ENCODE measurements at regions not wholly inside any gene's neighbourhood (a gene's known extent, or its start where the extent isn't known, plus 50 kb on each side); places are given as distances from the start of the nearest gene placed in this dataset.

- H3K9me3 ChIP-seq (ENCODE audit: control insufficient read depth, insufficient read depth, low read depth, low read length), result no peaks in the 10 kb centered on the region
- no peak for TF ChIP-seq CTCF (conservative IDR thresholded peaks at IDR 0.05 in 1 of 2, IDR thresholded peaks at IDR 0.05 in 1 of 2; ENCODE audit: low read depth in 1 of 2, low read length in 2 of 2)
- no peak for TF ChIP-seq EZH2 (IDR thresholded peaks at IDR 0.05; ENCODE audit: low read length, missing control alignments)
- no peaks in the 10 kb centered on the region for H3K4me1 ChIP-seq (ENCODE audit: control insufficient read depth, extremely low read depth, insufficient read depth, low read length)
- H2AFZ ChIP-seq (ENCODE audit: low read length), result no peak overlapping the region
- no peak overlapping the region for H3K9ac ChIP-seq (ENCODE audit: insufficient read depth, low read length)
- H3K36me3 ChIP-seq (ENCODE audit: control insufficient read depth, insufficient read depth, low read length), result no peaks in the 10 kb centered on the region
- H4K20me1 ChIP-seq (ENCODE audit: control insufficient read depth, extremely low read depth, insufficient read depth, low read length), result no peaks in the 10 kb centered on the region
- H3K4me2 ChIP-seq (ENCODE audit: extremely low read depth, insufficient read depth, low read length), result no peak overlapping the region
- no peak overlapping the region for H3K27ac ChIP-seq (ENCODE audit: insufficient read depth, low read length)
- no peak for DNase-seq (ENCODE audit: low read depth in 2 of 2)
- H3K27me3 ChIP-seq (ENCODE audit: control insufficient read depth, insufficient read depth, low read length), result no peaks in the 10 kb centered on the region
- no peaks in the 10 kb centered on the region for H3K79me2 ChIP-seq (ENCODE audit: control insufficient read depth, insufficient read depth, low read length)
- H3K4me3 ChIP-seq (replicated peaks in 1 of 4; ENCODE audit: control extremely low read depth in 1 of 4, insufficient read depth in 1 of 4, low read depth in 3 of 4, low read length in 4 of 4), result no peak overlapping the region
These were observed 331.5 kb downstream of the ZNF536 start for GRCh38 chr19:30703645-30704044.

- TF ChIP-seq EZH2 (IDR thresholded peaks at IDR 0.05; ENCODE audit: low read length, missing control alignments), result no peak
- TF ChIP-seq CTCF (conservative IDR thresholded peaks at IDR 0.05 in 1 of 2, IDR thresholded peaks at IDR 0.05 in 1 of 2; ENCODE audit: low read depth in 1 of 2, low read length in 2 of 2), result no peak
- Histone ChIP-seq H4K20me1 (ENCODE audit: control insufficient read depth, extremely low read depth, insufficient read depth, low read length) (no peaks in the 10 kb centered on the region), H3K27me3 (ENCODE audit: control insufficient read depth, insufficient read depth, low read length) (no peaks in the 10 kb centered on the region), H3K4me1 (ENCODE audit: control insufficient read depth, extremely low read depth, insufficient read depth, low read length) (no peaks in the 10 kb centered on the region), H3K4me2 (ENCODE audit: extremely low read depth, insufficient read depth, low read length) (no peak overlapping the region), H3K36me3 (ENCODE audit: control insufficient read depth, insufficient read depth, low read length) (no peaks in the 10 kb centered on the region), H3K79me2 (ENCODE audit: control insufficient read depth, insufficient read depth, low read length) (no peaks in the 10 kb centered on the region), H3K9ac (ENCODE audit: insufficient read depth, low read length) (no peak overlapping the region), H2AFZ (ENCODE audit: low read length) (no peak overlapping the region), H3K27ac (ENCODE audit: insufficient read depth, low read length) (no peak overlapping the region), H3K4me3 (replicated peaks in 1 of 4; ENCODE audit: control extremely low read depth in 1 of 4, insufficient read depth in 1 of 4, low read depth in 3 of 4, low read length in 4 of 4) (no peak overlapping the region), H3K9me3 (ENCODE audit: control insufficient read depth, insufficient read depth, low read depth, low read length) (no peaks in the 10 kb centered on the region)
- DNase-seq (ENCODE audit: low read depth in 2 of 2), result no peak
These were observed 329.0 kb downstream of the ZNF536 start for GRCh38 chr19:30701178-30701577.

GRCh38 chr19:30699871-30700280, 327.7 kb downstream of the ZNF536 start:
- no peaks in the 10 kb centered on the region for H3K36me3 ChIP-seq (ENCODE audit: control insufficient read depth, insufficient read depth, low read length)
- H3K9ac ChIP-seq (ENCODE audit: insufficient read depth, low read length), result no peak overlapping the region
- H3K4me3 ChIP-seq (replicated peaks in 1 of 4; ENCODE audit: control extremely low read depth in 1 of 4, insufficient read depth in 1 of 4, low read depth in 3 of 4, low read length in 4 of 4), result no peak overlapping the region
- TF ChIP-seq EZH2 (IDR thresholded peaks at IDR 0.05; ENCODE audit: low read length, missing control alignments), result no peak
- TF ChIP-seq CTCF (conservative IDR thresholded peaks at IDR 0.05 in 1 of 2, IDR thresholded peaks at IDR 0.05 in 1 of 2; ENCODE audit: low read depth in 1 of 2, low read length in 2 of 2), result no peak
- H2AFZ ChIP-seq (ENCODE audit: low read length), result no peak overlapping the region
- no peaks in the 10 kb centered on the region for H3K4me1 ChIP-seq (ENCODE audit: control insufficient read depth, extremely low read depth, insufficient read depth, low read length)
- H3K27ac ChIP-seq (ENCODE audit: insufficient read depth, low read length), result no peak overlapping the region
- DNase-seq (ENCODE audit: low read depth in 2 of 2), result no peak
- no peaks in the 10 kb centered on the region for H3K79me2 ChIP-seq (ENCODE audit: control insufficient read depth, insufficient read depth, low read length)
- H4K20me1 ChIP-seq (ENCODE audit: control insufficient read depth, extremely low read depth, insufficient read depth, low read length), result no peaks in the 10 kb centered on the region
- H3K4me2 ChIP-seq (ENCODE audit: extremely low read depth, insufficient read depth, low read length), result no peak overlapping the region
- H3K9me3 ChIP-seq (ENCODE audit: control insufficient read depth, insufficient read depth, low read depth, low read length), result no peaks in the 10 kb centered on the region
- H3K27me3 ChIP-seq (ENCODE audit: control insufficient read depth, insufficient read depth, low read length), result no peaks in the 10 kb centered on the region

All from fibroblast of lung (primary cell).